GM12874 (cell line): ENCODE measurements at regions not wholly inside any gene's neighbourhood (a gene's known extent, or its start where the extent isn't known, plus 50 kb on each side); places are given as distances from the start of the nearest gene placed in this dataset.

Experiments
- CTCF ChIP-seq: IDR thresholded peaks from 2 replicates; pipeline ENCODE4 v1.5.1; 2011; ENCODE audit warnings: low read depth, mild to moderate bottlenecking, control low read depth, low read length, moderate library complexity; ENCODE audit not compliant: insufficient read depth

- TF ChIP-seq CTCF, result no peak
Observed at GRCh38 chr1:47537966-47538365, 100.1 kb downstream of the FOXD2 start.

- TF ChIP-seq CTCF, result no peak
Observed at GRCh38 chr1:47545912-47546483, 108.2 kb downstream of the FOXD2 start.

DNA sequence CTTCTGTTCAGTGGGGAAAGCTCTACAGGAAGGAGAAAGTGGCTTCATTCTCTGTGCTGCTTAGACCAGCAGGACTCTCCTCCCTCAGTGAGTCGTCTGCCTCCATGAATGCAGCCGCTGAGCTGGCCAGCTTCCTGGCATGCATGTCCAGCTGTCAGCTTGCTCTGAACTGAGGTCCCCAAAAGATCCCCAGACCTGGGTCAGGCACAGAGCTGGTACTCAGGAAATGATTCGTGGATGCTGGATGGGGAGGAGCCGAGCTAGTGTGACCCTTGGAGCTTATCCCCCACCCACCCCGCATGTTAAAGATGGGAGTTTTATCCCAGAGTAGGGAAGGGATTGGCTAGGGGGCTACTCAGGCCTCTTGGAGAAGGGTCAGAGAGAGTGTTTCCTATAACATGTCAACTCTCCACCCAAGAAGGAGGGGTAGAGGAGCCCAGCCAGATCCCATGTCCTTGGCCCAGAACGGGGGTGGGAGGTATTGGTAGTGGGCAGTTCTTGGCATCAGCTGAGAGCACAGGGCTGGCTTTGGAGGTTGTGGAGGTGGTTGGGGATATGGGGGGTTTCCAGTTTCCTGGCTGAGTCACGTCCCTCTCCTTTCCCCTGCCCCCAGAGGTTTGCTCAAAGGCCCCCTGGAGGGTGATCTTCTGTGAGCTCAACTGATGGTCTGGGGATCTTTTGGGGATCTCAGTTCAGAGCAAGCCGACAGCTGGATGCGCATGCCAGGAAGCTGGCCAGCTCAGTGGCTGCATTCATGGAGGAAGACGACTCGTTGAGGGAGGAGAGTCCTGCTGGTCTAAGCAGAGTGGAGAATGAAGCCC lies 110.1 kb downstream of the FOXD2 start:
- TF ChIP-seq CTCF, result no peak

DNA sequence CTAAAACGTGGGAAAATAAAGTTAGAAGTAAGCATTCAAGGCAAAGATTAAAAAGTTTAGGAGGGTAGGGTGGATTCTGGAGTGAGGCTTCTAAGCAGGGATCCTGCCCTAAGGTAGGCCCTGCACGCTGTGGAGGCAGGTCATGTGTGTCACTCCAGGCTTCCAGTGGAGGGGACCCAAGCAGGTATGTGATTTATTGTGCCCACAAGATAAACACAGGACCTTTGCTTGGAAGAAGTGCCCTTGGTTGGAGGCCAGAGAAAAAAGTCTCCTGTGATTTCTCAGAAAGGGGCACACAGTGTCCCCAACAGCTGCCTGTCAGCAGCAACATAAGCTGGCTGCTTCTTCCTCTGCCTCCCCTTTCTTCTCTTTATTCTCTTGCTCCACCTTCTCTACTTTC lies 110.8 kb downstream of the FOXD2 start:
- TF ChIP-seq CTCF, result no peak

- TF ChIP-seq CTCF, result no peak
Observed at GRCh38 chr1:47549532-47549931, 111.7 kb downstream of the FOXD2 start.

DNA sequence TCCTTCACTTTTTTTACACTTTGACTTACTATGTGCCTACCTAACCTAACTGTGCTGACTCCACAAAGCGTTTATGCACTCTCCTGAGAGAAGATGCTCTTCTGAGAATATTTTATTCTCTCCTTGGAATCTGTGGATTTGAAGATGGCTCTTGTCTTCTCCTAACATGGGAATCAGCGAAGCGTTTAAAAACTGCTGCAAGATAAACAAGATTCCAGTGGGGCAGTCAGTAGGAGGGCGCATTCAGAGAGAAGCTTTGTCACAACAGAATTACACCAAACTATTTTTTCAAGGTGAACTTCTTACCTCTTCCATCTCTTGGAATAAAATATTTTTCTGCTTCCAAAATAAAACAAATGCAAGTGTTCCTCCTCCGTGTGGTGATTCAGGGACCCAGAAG lies 113.1 kb downstream of the FOXD2 start:
- no peak for TF ChIP-seq CTCF

GRCh38 chr1:47551971-47552528 lies 114.2 kb downstream of the FOXD2 start:
- no peak for TF ChIP-seq CTCF
